CD4-positive, alpha-beta memory T cell (primary cell): ENCODE measurements at regions not wholly inside any gene's neighbourhood (a gene's known extent, or its start where the extent isn't known, plus 50 kb on each side); places are given as distances from the start of the nearest gene placed in this dataset.
"Not testable (repeated sequence)": the region's sequence is repeated elsewhere in the genome, so short reads cannot be mapped to it uniquely, and the experiment has no call there.

Source experiments
- CTCF ChIA-PET: fragments of 350-600 bp; sonication (Branson Sonifier 250); formaldehyde crosslinking; loops from one replicate; lab custom pipeline; 2021; ENCODE audit warnings: inconsistent platforms; ENCODE audit not compliant: partially characterized antibody; lab: Charles Lee
- POLR2A ChIA-PET: fragments of 350-600 bp; sonication (Branson Sonifier 250); formaldehyde crosslinking; loops from one replicate; lab custom pipeline; 2021; ENCODE audit not compliant: partially characterized antibody; lab: Charles Lee
- DNase-seq, 5 donors: peaks; one replicate each; pipeline versions ENCODE4 v3.0.0 to v3.0.0-alpha.2; 2020 to 2022; ENCODE audit warnings: mixed read lengths in 1 of 5
- H3K27ac ChIP-seq: one replicate; pipeline ENCODE4 v1.7.0; 2013; ENCODE audit warnings: low read depth, low read length
- H3K27me3 ChIP-seq: 2 replicates; pipeline ENCODE4 v1.7.0; 2013; ENCODE audit warnings: mild to moderate bottlenecking, low read length, moderate library complexity; ENCODE audit not compliant: insufficient read depth
- H3K36me3 ChIP-seq: 2 replicates; pipeline ENCODE4 v1.7.0; 2013; ENCODE audit warnings: mild to moderate bottlenecking, low read length, moderate library complexity; ENCODE audit not compliant: insufficient read depth
- H3K4me1 ChIP-seq: 2 replicates; pipeline ENCODE4 v1.7.0; 2013; ENCODE audit warnings: mild to moderate bottlenecking, low read length, moderate library complexity; ENCODE audit not compliant: insufficient read depth
- H3K4me3 ChIP-seq, 2 donors: one replicate each; pipeline ENCODE4 v1.7.0; 2013; ENCODE audit warnings: low read length in 2 of 2, mild to moderate bottlenecking in 1 of 2
- H3K9me3 ChIP-seq, 2 donors: one replicate each; pipeline ENCODE4 v1.7.0; 2013; ENCODE audit warnings: low read length in 2 of 2, control low read depth in 1 of 2; ENCODE audit not compliant: control insufficient read depth in 1 of 2
- H3K27ac Mint-ChIP-seq, 7 donors: one replicate each; pipeline ENCODE4 v1.8.0; 2020 to 2021; ENCODE audit warnings: mixed read lengths in 7 of 7, mild to moderate bottlenecking in 6 of 7, inconsistent platforms in 3 of 7, moderate library complexity in 3 of 7
- H3K27me3 Mint-ChIP-seq, 2 donors: one replicate each; pipeline ENCODE4 v1.8.0; 2020 to 2021; ENCODE audit warnings: mixed read lengths in 2 of 2
- H3K36me3 Mint-ChIP-seq, 2 donors: one replicate each; pipeline ENCODE4 v1.8.0; 2020 to 2021; ENCODE audit warnings: mixed read lengths in 2 of 2, inconsistent platforms in 1 of 2, mild to moderate bottlenecking in 1 of 2
- H3K4me1 Mint-ChIP-seq, 4 donors: one replicate each; pipeline ENCODE4 v1.8.0; 2020 to 2021; ENCODE audit warnings: mixed read lengths in 4 of 4, mild to moderate bottlenecking in 1 of 4
- H3K4me3 Mint-ChIP-seq, 8 donors: one replicate each; pipeline ENCODE4 v1.8.0; 2020 to 2021; ENCODE audit warnings: mixed read lengths in 8 of 8, mild to moderate bottlenecking in 7 of 8, moderate library complexity in 6 of 8, inconsistent platforms in 3 of 8
- H3K9me3 Mint-ChIP-seq, 8 donors: one replicate each; pipeline ENCODE4 v1.8.0; 2020 to 2021; ENCODE audit warnings: mixed read lengths in 8 of 8, mild to moderate bottlenecking in 5 of 8, inconsistent platforms in 3 of 8, moderate library complexity in 1 of 8
- intact Hi-C: fragments of 100-400 bp; cut with micrococcal nuclease; formaldehyde crosslinking; loops from one replicate; pipeline ENCODE4 v1.15.1; 2023

DNA sequence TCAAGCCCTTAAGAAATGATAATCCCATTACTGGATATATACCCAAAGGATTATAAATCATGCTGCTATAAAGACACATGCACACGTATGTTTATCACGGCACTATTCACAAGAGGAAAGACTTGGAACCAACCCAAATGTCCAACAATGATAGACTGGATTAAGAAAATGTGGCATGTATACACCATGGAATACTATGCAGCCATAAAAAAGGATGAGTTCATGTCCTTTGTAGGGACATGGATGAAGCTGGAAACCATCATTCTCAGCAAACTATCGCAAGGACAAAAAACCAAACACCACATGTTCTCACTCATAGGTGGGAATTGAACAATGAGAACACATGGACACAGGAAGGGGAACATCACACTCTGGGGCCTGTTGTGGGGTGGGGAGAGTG lies 224.4 kb downstream of the KLF6 start:
- H3K36me3 ChIP-seq, POLR2A ChIA-PET, H3K36me3 Mint-ChIP-seq, H3K4me3 ChIP-seq, H3K9me3 ChIP-seq, H3K27me3 ChIP-seq, H3K4me1 ChIP-seq, DNase-seq, H3K27me3 Mint-ChIP-seq, H3K9me3 Mint-ChIP-seq, CTCF ChIA-PET, H3K4me3 Mint-ChIP-seq, H3K27ac ChIP-seq, H3K27ac Mint-ChIP-seq, H3K4me1 Mint-ChIP-seq, intact Hi-C loops: not testable (repeated sequence)

DNA sequence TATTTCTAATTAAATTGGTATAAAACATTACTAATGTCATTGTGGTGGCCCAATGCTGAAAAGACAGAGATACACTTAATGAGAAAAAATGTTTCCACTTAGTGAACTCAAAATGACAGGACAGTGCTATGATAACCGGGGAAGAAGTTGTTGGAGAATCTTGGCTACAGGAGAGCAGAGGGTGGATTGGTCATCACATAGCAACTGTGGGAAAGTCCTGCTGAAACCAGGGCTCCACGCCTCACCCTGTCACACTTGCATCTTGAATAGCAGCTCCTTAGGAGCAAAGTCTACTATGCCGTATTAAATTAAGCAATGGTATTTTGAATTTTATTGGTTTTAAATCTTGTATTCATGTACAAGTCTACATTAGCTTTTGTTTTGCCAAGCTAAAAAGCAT lies 225.5 kb downstream of the KLF6 start:
- POLR2A ChIA-PET, result interaction anchor here (0.6 kb wide), 1 partner anchor 202 kb away, joined by 3 read pairs; no protein-coding TSS in a partner anchor
- Histone ChIP-seq H3K9me3 (no peaks in the 10 kb centered on the region), H3K27ac (no peak overlapping the region), H3K4me3 (no peak overlapping the region), H3K36me3 (no peaks in the 10 kb centered on the region), H3K27me3 (no peaks in the 10 kb centered on the region), H3K4me1 (peaks cover under 1% of the 10 kb centered on the region)
- Mint-ChIP-seq H3K27ac (no peak overlapping the region), H3K9me3 (no peaks in the 10 kb centered on the region), H3K36me3 (no peaks in the 10 kb centered on the region), H3K27me3 (peaks cover 0 to 4% of the 10 kb centered on the region in 2 donors), H3K4me1 (peaks cover 0 to 18% (median 7%) of the 10 kb centered on the region in 4 donors), H3K4me3 (no peak overlapping the region)
- intact Hi-C loops, result loop anchor here (10.0 kb wide), 1 partner anchor 825 kb away; no protein-coding TSS in a partner anchor
- DNase-seq, result no peak
- CTCF ChIA-PET, result no interaction called here

- Mint-ChIP-seq H3K36me3 (no peaks in the 10 kb centered on the region), H3K9me3 (no peaks in the 10 kb centered on the region), H3K27ac (no peak overlapping the region), H3K4me1 (peaks cover 5 to 23% (median 11%) of the 10 kb centered on the region in 4 donors), H3K4me3 (no peak overlapping the region), H3K27me3 (peaks cover 0 to 4% of the 10 kb centered on the region in 2 donors)
- peaks cover 6% of the 10 kb centered on the region for H3K4me1 ChIP-seq
- H3K36me3 ChIP-seq, result no peaks in the 10 kb centered on the region
- CTCF ChIA-PET, result no interaction called here
- H3K27me3 ChIP-seq, result no peaks in the 10 kb centered on the region
- DNase-seq, result no peak
- no peaks in the 10 kb centered on the region for H3K9me3 ChIP-seq
- POLR2A ChIA-PET, result interaction anchor here (0.6 kb wide), 1 partner anchor 203 kb away, joined by 3 read pairs; no protein-coding TSS in a partner anchor
- intact Hi-C loops, result loop anchor here (10.0 kb wide), 1 partner anchor 826 kb away; no protein-coding TSS in a partner anchor
- no peak overlapping the region for H3K4me3 ChIP-seq
- H3K27ac ChIP-seq, result no peak overlapping the region
These were observed 226.0 kb downstream of the KLF6 start for GRCh38 chr10:3559011-3559410.

DNA sequence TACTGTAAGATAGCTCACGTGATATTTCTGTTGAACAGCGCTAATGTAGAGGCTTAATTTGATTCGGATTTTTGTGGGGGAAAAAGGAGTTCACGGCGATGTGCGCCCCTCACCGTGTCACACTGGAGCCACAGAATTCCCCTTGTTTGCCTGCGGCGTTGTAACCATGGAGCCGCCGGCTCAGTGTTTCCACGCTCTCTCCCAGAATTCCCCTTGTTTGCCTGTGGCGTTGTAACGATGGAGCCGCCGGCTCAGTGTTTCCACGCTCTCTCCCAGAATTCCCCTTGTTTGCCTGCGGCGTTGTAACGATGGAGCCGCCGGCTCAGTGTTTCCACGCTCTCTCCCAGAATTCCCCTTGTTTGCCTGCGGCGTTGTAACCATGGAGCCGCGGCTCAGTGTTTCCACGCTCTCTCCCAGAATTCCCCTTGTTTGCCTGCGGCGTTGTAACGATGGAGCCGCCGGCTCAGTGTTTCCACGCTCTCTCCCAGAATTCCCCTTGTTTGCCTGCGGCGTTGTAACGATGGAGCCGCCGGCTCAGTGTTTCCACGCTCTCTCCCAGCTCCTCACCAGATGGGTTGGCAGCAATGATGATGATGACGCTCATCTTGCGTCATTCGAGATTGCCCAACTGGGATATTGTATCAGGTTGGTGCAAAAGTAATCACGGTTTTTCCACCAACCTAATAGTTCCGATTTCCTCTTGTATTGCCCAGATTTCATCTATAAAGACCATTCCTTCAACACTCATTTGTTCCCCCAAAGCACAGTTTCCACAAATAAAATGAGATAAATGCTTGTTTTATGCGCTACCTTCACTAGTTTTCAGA lies 228.6 kb downstream of the KLF6 start:
- H3K4me1 ChIP-seq, H3K9me3 Mint-ChIP-seq, POLR2A ChIA-PET, H3K27me3 ChIP-seq, H3K36me3 Mint-ChIP-seq, DNase-seq, H3K9me3 ChIP-seq, H3K36me3 ChIP-seq, H3K27me3 Mint-ChIP-seq, H3K27ac Mint-ChIP-seq, H3K27ac ChIP-seq, H3K4me3 ChIP-seq, CTCF ChIA-PET: not testable (repeated sequence)
- H3K4me3 Mint-ChIP-seq, result peak overlapping the region in 4 of 8 donors; percentile 35 to 72 (median 52)
- intact Hi-C loops, result loop anchor here (10.0 kb wide), 1 partner anchor 828 kb away; no protein-coding TSS in a partner anchor
- peaks cover 6 to 21% (median 14%) of the 10 kb centered on the region in 4 donors for H3K4me1 Mint-ChIP-seq

GRCh38 chr10:3554121-3554522 lies 230.9 kb downstream of the KLF6 start:
- CTCF ChIA-PET, result no interaction called here

GRCh38 chr10:3552281-3552680 lies 232.7 kb downstream of the KLF6 start:
- Histone ChIP-seq H3K27me3 (no peaks in the 10 kb centered on the region), H3K27ac (no peak overlapping the region), H3K4me3 (no peak overlapping the region), H3K4me1 (peaks cover 7% of the 10 kb centered on the region), H3K9me3 (no peaks in the 10 kb centered on the region), H3K36me3 (no peaks in the 10 kb centered on the region)
- Mint-ChIP-seq H3K36me3 (no peaks in the 10 kb centered on the region), H3K9me3 (peaks cover 0 to 9% (median 3%) of the 10 kb centered on the region in 8 donors), H3K4me3 (no peak overlapping the region), H3K27me3 (peaks cover 0 to 2% of the 10 kb centered on the region in 2 donors), H3K4me1 (peaks cover 6 to 21% (median 14%) of the 10 kb centered on the region in 4 donors), H3K27ac (no peak overlapping the region)
- CTCF ChIA-PET, result no interaction called here
- POLR2A ChIA-PET, result no interaction called here
- no peak for DNase-seq
- intact Hi-C loops, result loop anchor here (10.0 kb wide), 1 partner anchor 833 kb away; no protein-coding TSS in a partner anchor

More at GRCh38 chr10:3554121-3554522, 230.9 kb downstream of the KLF6 start:
- peaks cover 7% of the 10 kb centered on the region for H3K4me1 ChIP-seq
- intact Hi-C loops, result loop anchor here (10.0 kb wide), 1 partner anchor 831 kb away; no protein-coding TSS in a partner anchor
- H3K27me3 ChIP-seq, result no peaks in the 10 kb centered on the region
- peak in 1 of 5 donors; percentile 2 for DNase-seq
- H3K4me3 ChIP-seq, result no peak overlapping the region
- POLR2A ChIA-PET, result no interaction called here
- H3K9me3 ChIP-seq, result no peaks in the 10 kb centered on the region
- no peak overlapping the region for H3K27ac ChIP-seq
- Mint-ChIP-seq H3K27ac (peak overlapping the region in 4 of 7 donors; percentile 36 to 79 (median 54)), H3K4me3 (peak overlapping the region in 6 of 8 donors; percentile 21 to 79 (median 66)), H3K27me3 (peaks cover 2 to 4% of the 10 kb centered on the region in 2 donors), H3K36me3 (no peaks in the 10 kb centered on the region), H3K4me1 (peaks cover 6 to 21% (median 14%) of the 10 kb centered on the region in 4 donors), H3K9me3 (no peaks in the 10 kb centered on the region)
- H3K36me3 ChIP-seq, result no peaks in the 10 kb centered on the region

GRCh38 chr10:3551761-3552160 lies 233.2 kb downstream of the KLF6 start:
- H3K27ac ChIP-seq, result no peak overlapping the region
- Mint-ChIP-seq H3K27ac (no peak overlapping the region), H3K9me3 (peaks cover 0 to 9% (median 3%) of the 10 kb centered on the region in 8 donors), H3K36me3 (no peaks in the 10 kb centered on the region), H3K4me3 (no peak overlapping the region), H3K4me1 (peaks cover 6 to 21% (median 14%) of the 10 kb centered on the region in 4 donors), H3K27me3 (peaks cover 0 to 2% of the 10 kb centered on the region in 2 donors)
- CTCF ChIA-PET, result no interaction called here
- intact Hi-C loops, result loop anchor here (10.0 kb wide), 1 partner anchor 833 kb away; no protein-coding TSS in a partner anchor
- DNase-seq, result no peak
- POLR2A ChIA-PET, result no interaction called here
- H3K4me3 ChIP-seq, result no peak overlapping the region
- no peaks in the 10 kb centered on the region for H3K9me3 ChIP-seq
- no peaks in the 10 kb centered on the region for H3K36me3 ChIP-seq
- peaks cover 7% of the 10 kb centered on the region for H3K4me1 ChIP-seq
- H3K27me3 ChIP-seq, result no peaks in the 10 kb centered on the region
